K562 (cell line): ENCODE measurements at regions not wholly inside any gene's neighbourhood (a gene's known extent, or its start where the extent isn't known, plus 50 kb on each side); places are given as distances from the start of the nearest gene placed in this dataset.

Source experiments
- ATAC-seq: fragments of 200-7000 bp; cut with Tn5 transposase; 3 replicates; pipeline ENCODE4 v1.9.1; 2020; ENCODE audit warnings: moderate library complexity
- BruUV-seq: library from RNA; stranded (reverse); fragments of 400-500 nt; replicated peaks from 2 replicates; lab custom pipeline; 2021; lab: Mats Ljungman, UMichigan
- CTCF ChIA-PET: fragments of 300-600 bp; formaldehyde crosslinking; extraction: SDS; loops from one replicate; lab custom pipeline; 2021; ENCODE audit warnings: low intra/inter-chr PET ratio; lab: Yijun Ruan, JAX
- POLR2A ChIA-PET: fragments of 300-600, 350-650 bp; sonication (Branson Sonifier 250); formaldehyde crosslinking; extraction: SDS; loops from one replicate; lab custom pipeline; 2021; ENCODE audit warnings: antibody characterized with exemption, inconsistent platforms; lab: Yijun Ruan, JAX
- DNase-seq, 4 experiments: peaks; one replicate each; pipeline versions ENCODE4 v3.0.0 to v3.0.0-alpha.2; 2011 to 2018; ENCODE audit warnings: low spot score in 3 of 4, mixed read lengths in 3 of 4; ENCODE audit errors: extremely low read depth in 1 of 4
- FAIRE-seq: peaks from 2 replicates; lab custom pipeline; 2011; peaks lifted over from hg19 to GRCh38; lab: Jason Lieb, UNC
- H2AFZ ChIP-seq: 2 replicates; pipeline ENCODE4 v1.6.0; 2011; ENCODE audit warnings: low read depth, low read length, control low read depth, inconsistent platforms
- H3K27ac ChIP-seq: fragments of 200-600 bp; 3 replicates; pipeline ENCODE4 v1.8.0; 2011; ENCODE audit warnings: low read depth, mild to moderate bottlenecking, control low read depth, inconsistent platforms, low read length, moderate library complexity, mixed read lengths; ENCODE audit errors: extremely low read depth
- H3K27me3 ChIP-seq, 2 experiments: fragments of 300-600 bp in 1 of 2; 2 replicates in 1 of 2; 3 replicates in 1 of 2; pipeline versions ENCODE4 v1.6.0 to v1.8.0; 2011; ENCODE audit warnings: inconsistent platforms in 2 of 2, low read length in 2 of 2, mild to moderate bottlenecking in 1 of 2, mixed read lengths in 1 of 2, moderate library complexity in 1 of 2; ENCODE audit not compliant: control insufficient read depth in 2 of 2, insufficient read depth in 2 of 2
- H3K36me3 ChIP-seq: fragments of 300-600 bp; 3 replicates; pipeline ENCODE4 v1.8.0; 2011; ENCODE audit warnings: mild to moderate bottlenecking, low read length, inconsistent platforms; ENCODE audit not compliant: control insufficient read depth, insufficient read depth
- H3K4me1 ChIP-seq, 2 experiments: fragments of 200-600 bp in 1 of 2; replicated peaks in 1 of 2; 2 replicates in 1 of 2; 3 replicates in 1 of 2; pipeline versions ENCODE4 v1.5.1 to v1.8.0; 2011; ENCODE audit warnings: inconsistent platforms in 2 of 2, low read length in 2 of 2, mild to moderate bottlenecking in 1 of 2, mixed read lengths in 1 of 2, moderate library complexity in 1 of 2; ENCODE audit not compliant: control insufficient read depth in 2 of 2, insufficient read depth in 2 of 2
- H3K4me2 ChIP-seq: 2 replicates; pipeline ENCODE4 v1.6.1; 2011; ENCODE audit warnings: low read length, control low read depth, inconsistent platforms, mixed read lengths; ENCODE audit not compliant: insufficient read depth
- H3K4me3 ChIP-seq: fragments of 200-600 bp; sonication (generic), shearing (Covaris generic); 2 replicates; pipeline ENCODE4 v1.5.1; 2016; ENCODE audit warnings: control low read depth, inconsistent platforms
- H3K79me2 ChIP-seq: fragments of 200-600 bp; 3 replicates; pipeline ENCODE4 v1.8.0; 2011; ENCODE audit warnings: low read length, inconsistent platforms; ENCODE audit not compliant: control insufficient read depth, insufficient read depth
- H3K9ac ChIP-seq, 2 experiments: 2 replicates each; pipeline versions ENCODE4 v1.6.0 to v1.6.1; 2011; ENCODE audit warnings: low read depth in 2 of 2, low read length in 2 of 2, control low read depth in 1 of 2, inconsistent platforms in 1 of 2, mild to moderate bottlenecking in 1 of 2, mixed read lengths in 1 of 2; ENCODE audit not compliant: insufficient read depth in 1 of 2
- H3K9me1 ChIP-seq: one replicate; pipeline ENCODE4 v1.6.0; 2011; ENCODE audit warnings: inconsistent platforms, mild to moderate bottlenecking, low read length, moderate library complexity; ENCODE audit not compliant: control insufficient read depth, insufficient read depth
- H3K9me3 ChIP-seq: replicated peaks from 2 replicates; pipeline ENCODE4 v1.5.1; 2011; ENCODE audit warnings: low read depth, low read length, inconsistent platforms; ENCODE audit not compliant: control insufficient read depth, insufficient read depth
- H4K20me1 ChIP-seq: replicated peaks from 2 replicates; pipeline ENCODE4 v1.6.1; 2011; ENCODE audit warnings: low read length, inconsistent platforms, mixed read lengths; ENCODE audit not compliant: control insufficient read depth, insufficient read depth
- CREBBP ChIP-seq: IDR thresholded peaks from one replicate; pipeline ENCODE4 v1.6.1; 2012; ENCODE audit warnings: low read depth, mild to moderate bottlenecking, control low read depth, inconsistent platforms, low read length
- FOXO4 ChIP-seq: fragments of 450-650 bp; formaldehyde crosslinking; IDR thresholded peaks from 2 replicates; pipeline ENCODE4 v1.4.0; 2020; ENCODE audit warnings: mild to moderate bottlenecking, moderate library complexity
- NFE2L1 ChIP-seq: fragments of 450-650 bp; IDR thresholded peaks from 2 replicates; pipeline ENCODE4 v1.6.1; 2016; ENCODE audit warnings: missing genetic modification characterization, low read depth, mild to moderate bottlenecking, missing compliant biosample characterization, moderate library complexity, borderline replicate concordance
- PTBP1 ChIP-seq: fragments of 200-400 bp; formaldehyde crosslinking; IDR thresholded peaks from 2 replicates; pipeline ENCODE4 v1.6.1; 2017; ENCODE audit warnings: low read depth, low read length
- RBFOX2 ChIP-seq: fragments of 200-400 bp; formaldehyde crosslinking; IDR thresholded peaks from 2 replicates; pipeline ENCODE4 v1.6.1; 2017; ENCODE audit warnings: low read depth, mild to moderate bottlenecking, low read length, moderate library complexity
- ZNF165 ChIP-seq: fragments of 250-450 bp; sonication (Bioruptor Pico); IDR thresholded peaks from 2 replicates; pipeline ENCODE4 v1.4.0; 2020; ENCODE audit warnings: borderline replicate concordance
- ZNF695 ChIP-seq: fragments of 450-650 bp; formaldehyde crosslinking; IDR thresholded peaks from 2 replicates; pipeline ENCODE4 v1.4.0; 2020; ENCODE audit warnings: mild to moderate bottlenecking, moderate library complexity
- WGBS: fragments of 100-300 bp; shearing (Covaris generic); methylation state at CpG from one replicate; pipeline ENCODE4 v1.1.6; 2016; ENCODE audit warnings: low coverage, mixed read lengths; ENCODE audit not compliant: insufficient coverage; ENCODE audit errors: missing lambda C conversion rate; 5-methylcytosine and 5-hydroxymethylcytosine counted together
- in situ Hi-C: fragments of 300-500 bp; cut with MboI; formaldehyde crosslinking; loops from 4 replicates; pipeline ENCODE4 v1.15.0; 2018; ENCODE audit warnings: inconsistent platforms, mixed read lengths
- intact Hi-C: fragments of 100-400 bp; cut with micrococcal nuclease; formaldehyde crosslinking; loops from 2 replicates; pipeline ENCODE4 v1.14.2; 2022

- Histone ChIP-seq H2AFZ (no peak overlapping the region), H3K9me3 (no peaks in the 10 kb centered on the region), H3K36me3 (no peaks in the 10 kb centered on the region)
- under 1% methylated on average over 20 of the region's 23 CpGs for WGBS
- TF ChIP-seq ZNF165 (CRISPR knock-in tag), result no peak
- no peak for TF ChIP-seq CREBBP
- TF ChIP-seq RBFOX2, result no peak
- TF ChIP-seq FOXO4 (CRISPR knock-in tag), result no peak
- no peak for TF ChIP-seq ZNF695
- no peak for TF ChIP-seq NFE2L1 (tag)
- no peak for TF ChIP-seq PTBP1
- TF ChIP-seq, all 486 proteins: peak for 0
- no peaks in the 10 kb centered on the region for H3K79me2 ChIP-seq
- in situ Hi-C loops, result no loop called here
- no peak for DNase-seq
- H3K4me2 ChIP-seq, result no peak overlapping the region
- BruUV-seq, result no TSS peak
- H3K4me1 ChIP-seq, result no peaks in the 10 kb centered on the region
- H3K9ac ChIP-seq, result no peak overlapping the region
- CTCF ChIA-PET, result no interaction called here
- no peak overlapping the region for H3K27ac ChIP-seq
- no peaks in the 10 kb centered on the region for H4K20me1 ChIP-seq
- FAIRE-seq, result no peak
- H3K9me1 ChIP-seq, result no peaks in the 10 kb centered on the region
- no peak overlapping the region for H3K4me3 ChIP-seq
- intact Hi-C loops, result no loop called here
- POLR2A ChIA-PET, result no interaction called here
- no peak for ATAC-seq
- peaks cover 0 to 6% of the 10 kb centered on the region in 2 experiments; a peak in 1 of 5 replicates for H3K27me3 ChIP-seq
Measured at GRCh38 chr22:49232319-49233067, 595.2 kb downstream of the BRD1 start.
